ENCODE measurements at regions not wholly inside any gene's neighbourhood (a gene's known extent, or its start where the extent isn't known, plus 50 kb on each side); places are given as distances from the start of the nearest gene placed in this dataset.

DNA sequence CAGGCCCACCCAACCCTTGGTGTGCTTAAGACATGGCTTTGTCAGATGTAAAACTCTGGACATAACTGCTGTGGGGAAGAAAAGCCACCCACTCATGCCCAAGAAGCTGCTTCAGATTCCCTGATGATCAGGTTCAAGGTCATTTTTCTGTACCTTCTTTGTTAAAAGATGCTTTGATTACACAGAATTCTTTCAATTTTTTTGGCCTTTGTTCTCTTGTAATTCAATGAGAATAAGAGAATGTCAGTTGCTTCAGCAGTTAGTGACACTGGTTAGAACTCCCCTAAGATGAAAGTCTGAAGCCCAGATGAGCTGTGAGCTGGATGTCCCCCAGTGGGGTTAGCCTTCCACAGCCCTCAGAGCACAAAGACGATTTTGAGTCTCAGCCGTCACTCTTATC, 152.7 kb downstream of the CHRM3 start:
- no peak for DNase-seq

DNA sequence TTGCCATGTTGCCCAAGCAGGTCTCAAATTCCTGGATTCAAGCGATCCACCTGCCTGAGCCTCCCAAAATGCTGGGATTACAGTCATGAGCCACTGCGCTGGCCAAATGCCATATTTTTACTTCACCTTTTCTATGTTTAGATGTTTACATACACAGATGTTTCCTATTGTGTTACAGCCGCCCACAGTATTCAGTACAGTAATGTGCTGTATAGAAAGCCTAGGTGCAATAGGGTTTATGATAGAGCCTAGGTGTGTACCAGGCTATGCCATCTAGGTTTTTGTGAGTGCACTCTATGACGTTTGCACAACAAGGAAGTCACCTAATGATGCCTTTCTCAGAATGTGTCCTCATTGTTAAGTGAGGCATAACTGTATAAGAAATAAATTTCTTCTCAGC, 153.4 kb downstream of the CHRM3 start:
- no peak for DNase-seq

DNA sequence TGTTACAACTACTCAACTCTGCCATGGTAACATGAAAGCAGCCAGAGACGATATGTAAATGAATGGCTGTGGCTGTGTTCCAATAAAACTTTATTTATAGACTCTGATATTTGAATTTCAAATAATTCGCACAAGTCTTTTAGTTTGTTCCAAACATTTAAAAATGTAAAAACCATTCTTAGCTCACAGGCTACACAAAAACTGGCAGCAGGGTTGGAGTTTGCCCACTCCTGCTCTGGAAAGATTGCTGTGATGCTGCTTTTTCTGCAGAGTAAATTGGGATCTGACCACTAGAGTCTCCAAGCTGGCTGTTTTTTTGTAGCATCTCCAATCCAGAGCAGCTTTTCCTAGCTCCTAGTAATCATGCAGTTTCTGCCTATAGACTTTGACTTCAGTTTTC, 157.5 kb downstream of the CHRM3 start:
- DNase-seq = no peak

DNA sequence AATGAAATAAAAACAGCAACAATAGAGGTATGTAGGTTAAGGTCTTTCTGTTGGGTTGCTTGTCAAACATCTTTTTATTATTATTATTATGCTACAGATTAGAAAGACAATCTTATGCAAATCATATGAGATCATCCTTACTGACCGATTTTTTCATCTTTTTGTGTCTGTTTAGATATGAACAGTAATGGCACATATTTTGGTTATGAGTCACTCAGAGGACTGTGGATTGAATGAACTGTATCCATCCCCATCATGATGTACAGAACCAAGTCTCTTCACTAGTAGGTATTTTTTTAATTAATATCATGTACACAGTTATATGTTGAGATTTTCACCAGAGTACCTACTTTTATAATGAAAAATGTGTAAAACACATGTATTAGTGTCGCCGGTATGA, 159.1 kb downstream of the CHRM3 start:
- DNase-seq = peak; percentile 15

DNA sequence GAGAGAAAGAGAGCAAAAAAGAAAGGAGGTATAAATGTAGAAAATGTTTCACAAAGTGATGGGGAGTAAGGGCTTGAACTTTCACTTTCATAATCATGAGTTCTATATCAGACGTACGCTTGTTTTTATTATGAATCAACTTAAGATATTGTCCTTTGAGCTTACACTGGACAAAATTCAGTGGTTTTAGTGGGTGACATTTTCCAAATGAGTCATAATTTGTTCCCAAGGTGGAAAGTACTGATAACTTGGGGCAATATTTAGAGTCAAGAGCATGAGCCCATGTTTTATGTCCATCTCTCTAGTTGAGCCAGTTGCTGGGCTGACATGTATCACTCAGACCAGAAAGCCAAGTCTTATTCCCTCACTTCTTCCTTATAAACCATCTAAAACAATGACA, 161.6 kb downstream of the CHRM3 start:
- no peak for DNase-seq

DNA sequence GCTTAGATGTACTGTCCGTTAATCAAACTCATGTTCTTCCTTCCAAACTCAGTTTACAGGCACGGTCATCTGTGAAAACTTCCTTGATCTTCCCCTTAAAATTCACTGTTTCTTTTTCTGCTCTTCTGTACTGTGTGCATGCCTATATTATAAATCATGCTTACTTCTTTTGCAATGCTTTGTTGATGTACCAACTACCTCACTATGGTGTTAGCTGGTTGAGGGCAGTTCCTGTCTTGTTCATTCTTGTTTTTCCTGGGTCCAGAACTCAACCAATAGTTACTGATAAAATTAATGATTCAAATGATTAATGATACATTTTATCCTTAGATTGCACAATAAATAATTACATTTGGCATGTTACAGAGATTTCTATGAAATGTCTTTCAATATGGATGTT, 163.8 kb downstream of the CHRM3 start:
- no peak for DNase-seq

DNA sequence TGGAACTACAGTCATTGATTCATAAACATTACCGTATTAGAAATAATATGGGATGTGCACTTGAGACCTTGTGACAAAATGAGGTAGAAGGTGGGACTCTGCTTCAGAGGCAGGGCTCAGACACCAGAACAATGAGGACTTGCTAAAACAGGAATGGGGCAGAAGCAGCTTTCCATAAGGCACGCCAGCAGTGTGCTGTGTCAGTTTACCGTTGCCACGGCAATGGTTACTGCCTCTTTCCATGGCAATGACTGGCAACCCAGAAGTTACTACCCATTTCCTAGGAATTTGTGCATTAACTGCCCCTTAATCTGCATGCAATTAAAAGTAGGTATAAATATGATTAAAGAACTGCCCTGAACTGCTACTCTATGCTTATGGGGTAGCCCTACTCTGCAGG, 169.0 kb downstream of the CHRM3 start:
- DNase-seq = no peak

DNA sequence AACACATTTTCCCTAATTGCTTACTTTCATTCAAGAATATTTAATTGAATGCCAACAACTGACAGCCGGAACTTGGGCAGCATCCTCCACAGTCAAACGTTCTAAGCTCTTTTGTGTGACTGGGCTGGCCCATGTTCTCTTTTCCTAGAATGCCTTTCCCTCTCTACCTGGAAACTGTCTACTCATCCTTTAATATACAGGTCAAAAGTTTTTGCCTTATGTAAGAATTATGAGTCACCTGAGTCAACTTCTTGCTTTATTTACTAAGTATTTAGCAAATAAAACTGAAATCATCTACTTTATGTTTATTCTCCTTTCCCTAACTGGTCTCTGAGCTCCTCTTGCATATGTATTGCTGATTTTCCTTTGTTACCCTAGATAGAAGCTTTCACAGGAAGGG, 172.2 kb downstream of the CHRM3 start:
- no peak for DNase-seq

DNA sequence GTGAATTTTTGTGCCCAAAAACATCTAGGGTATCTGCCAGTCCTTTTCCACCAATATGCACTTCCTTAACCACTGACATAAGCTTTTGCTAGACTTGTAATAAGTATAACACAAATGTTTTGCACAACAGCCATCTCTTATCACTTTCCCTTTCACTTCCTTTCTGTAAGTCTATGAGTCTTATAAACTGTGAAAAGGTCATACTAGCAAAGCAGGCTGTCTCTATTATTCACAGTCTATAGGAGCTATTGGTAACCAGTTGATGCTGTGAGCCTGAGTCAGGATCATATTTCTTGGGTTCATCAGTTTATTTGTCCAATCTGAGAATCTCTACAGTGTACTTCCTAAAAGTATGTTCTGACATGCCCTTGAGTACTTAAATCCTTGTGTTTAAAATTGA, 172.6 kb downstream of the CHRM3 start:
- DNase-seq = no peak

DNA sequence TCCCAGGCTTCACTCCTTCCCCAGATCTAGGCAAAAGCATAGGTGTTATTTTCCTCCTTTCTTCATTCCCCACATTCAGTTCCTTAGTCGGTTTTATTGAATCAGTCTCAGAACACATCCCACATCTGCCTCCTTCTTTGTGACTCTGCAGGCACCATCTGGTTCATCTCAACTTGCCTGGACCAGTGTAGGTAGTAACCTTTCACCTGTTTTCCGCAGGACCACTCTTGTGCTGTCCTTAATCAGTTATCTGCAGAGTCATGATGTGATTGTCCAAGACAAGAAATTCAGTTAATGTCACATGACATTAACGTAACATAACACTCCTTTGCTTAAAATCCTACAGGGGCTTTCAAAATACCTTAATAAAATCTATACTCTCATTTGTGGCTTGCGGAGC, 174.6 kb downstream of the CHRM3 start:
- DNase-seq = no peak

DNA sequence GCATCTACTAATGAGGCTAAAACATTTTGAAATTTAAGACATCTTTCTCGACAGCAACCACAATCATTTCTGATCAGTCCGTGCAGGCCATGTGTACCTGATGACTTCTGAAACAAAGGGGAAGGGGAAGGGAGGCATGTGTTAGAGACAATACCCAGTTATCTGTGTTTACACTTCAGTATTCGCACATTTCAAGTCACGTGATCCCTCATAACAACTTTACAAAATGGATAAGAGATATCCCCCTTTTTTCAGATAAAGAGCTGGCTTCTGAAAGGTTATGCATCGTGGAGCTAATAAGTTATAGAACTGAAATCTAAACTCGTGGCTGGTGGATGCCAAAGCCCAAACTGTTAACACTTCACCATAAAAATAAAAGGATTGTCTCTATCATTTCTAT, 175.7 kb downstream of the CHRM3 start:
- DNase-seq = no peak

DNA sequence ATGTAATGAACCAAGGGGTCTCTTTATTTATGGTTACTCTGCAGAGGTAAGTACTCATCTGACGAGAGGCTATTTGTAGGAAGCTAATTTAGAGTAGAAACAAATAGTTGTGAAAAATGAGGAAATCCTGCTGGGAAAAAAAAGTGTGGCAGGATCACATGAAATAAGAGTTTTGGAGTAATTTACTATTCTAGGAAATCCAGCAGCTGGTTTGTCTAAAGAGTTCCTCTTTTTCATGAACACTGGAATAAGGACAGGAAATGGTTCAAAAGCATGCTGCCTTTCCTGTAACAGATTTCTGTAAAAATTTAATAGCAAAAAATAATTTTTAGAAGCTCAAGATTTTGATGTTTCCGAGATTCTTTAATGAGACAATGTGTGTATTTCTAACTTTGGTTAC, 177.3 kb downstream of the CHRM3 start:
- no peak for DNase-seq

DNA sequence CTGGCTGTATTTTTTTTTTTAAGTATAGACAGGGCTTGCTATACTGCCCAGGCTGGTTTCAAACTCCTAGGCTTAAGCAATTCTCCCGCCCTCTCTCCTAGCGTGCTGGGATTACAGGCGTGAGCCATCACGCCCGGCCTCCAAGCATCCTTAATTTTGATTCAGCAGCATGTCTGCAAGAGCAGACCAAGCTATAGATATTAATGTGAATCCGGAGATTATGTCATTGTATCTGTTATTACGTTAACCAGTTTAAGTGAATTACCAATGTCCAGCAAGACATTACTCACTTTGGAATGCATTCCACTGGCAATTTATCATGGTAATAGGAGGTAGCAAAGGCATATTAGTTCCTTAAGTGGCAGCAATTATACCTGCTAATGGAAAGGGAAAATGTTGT, 179.7 kb downstream of the CHRM3 start:
- no peak for DNase-seq

DNA sequence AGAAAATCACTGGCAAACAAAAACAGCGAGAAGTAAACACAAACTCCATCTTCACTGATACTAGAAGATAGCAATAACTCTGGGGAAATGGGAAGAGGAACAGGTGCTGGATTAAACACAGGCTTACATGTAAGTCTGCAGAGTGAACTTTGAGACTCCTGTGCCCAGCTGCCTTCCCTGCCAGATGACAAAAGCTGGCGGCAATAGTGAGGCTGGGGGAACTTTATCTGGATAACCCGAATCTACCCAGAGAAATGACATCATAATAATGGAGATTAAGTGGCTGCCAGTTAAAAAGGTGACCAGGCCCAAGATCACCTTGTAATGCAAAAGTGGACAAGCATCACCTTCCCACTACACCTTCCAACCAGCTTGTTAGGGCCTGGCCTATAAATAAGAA, 184.5 kb downstream of the CHRM3 start:
- no peak for DNase-seq

DNA sequence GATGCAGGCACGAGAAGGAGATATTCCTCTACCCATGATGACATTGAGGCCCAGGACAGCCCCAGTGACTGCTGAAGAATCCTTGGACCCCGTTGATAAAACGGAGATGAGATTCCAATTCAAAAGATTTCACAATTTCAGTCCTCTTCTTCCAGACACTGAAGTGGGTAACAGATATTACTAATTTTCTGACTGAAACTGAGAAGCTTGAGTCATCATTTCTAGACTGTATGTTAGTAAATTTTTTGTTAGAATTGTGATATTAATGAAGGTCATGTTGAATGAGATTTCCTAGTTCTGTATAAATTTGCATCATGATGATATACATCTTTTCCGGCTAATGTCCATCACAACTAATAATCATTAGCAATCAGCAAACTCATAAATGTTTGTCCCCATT, 185.8 kb downstream of the CHRM3 start:
- DNase-seq = no peak

DNA sequence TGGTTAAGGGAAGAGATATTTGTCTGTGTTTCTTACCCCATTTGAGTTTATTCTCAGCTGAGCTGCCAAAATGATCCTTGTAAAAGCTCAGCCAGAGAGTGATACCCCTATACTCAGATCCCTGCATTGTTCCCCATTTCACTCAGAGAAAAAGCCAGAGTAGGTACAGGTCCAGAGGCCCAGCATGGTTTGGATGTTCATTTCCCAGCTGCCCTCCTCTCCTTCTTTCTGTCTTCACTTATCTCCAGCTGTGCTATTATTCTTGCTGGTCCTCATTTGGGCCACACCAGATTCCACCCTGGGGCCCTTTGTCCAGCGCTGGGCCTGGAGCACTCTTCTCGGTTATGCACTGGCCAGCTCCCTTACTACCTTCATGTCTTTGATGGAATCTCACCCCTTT, 187.7 kb downstream of the CHRM3 start:
- no peak for DNase-seq

DNA sequence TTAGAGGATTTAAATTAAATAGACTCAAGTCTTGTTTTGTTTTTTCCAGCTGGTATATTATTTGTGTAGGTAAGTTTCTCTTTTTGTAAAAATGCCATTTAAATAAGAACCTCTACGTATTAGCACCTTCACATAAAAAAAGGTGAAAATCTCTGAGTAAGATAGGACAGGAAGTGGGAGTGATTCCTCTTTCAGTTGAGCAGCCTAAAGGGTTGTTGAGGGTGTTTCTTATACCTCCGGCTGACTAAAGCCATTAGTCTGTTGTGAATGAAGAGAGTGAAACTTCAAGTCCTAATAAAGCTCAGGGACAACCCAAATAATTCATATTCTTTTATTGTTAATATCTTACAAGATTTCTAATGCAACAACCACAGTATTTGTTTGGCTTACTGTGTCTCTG, 188.7 kb downstream of the CHRM3 start:
- no peak for DNase-seq

DNA sequence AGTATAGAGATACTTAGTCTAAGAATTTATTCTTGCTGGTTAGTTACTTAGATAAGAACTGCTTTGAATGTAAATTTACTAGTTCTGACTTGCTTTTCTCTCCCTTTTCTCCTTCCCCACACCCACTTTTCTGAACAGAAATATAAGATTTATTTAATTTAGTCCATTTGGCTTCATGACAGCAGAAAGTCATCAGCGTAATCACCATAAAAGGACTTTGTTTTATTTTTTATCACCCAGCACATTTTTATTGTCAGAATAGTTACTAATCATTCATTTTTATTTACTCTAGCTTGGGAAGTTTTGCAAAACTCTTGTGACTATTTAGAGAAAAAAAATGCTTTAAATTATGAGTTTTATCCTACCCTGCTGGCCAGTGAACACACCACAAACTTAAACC, 197.2 kb downstream of the CHRM3 start:
- no peak for DNase-seq

DNA sequence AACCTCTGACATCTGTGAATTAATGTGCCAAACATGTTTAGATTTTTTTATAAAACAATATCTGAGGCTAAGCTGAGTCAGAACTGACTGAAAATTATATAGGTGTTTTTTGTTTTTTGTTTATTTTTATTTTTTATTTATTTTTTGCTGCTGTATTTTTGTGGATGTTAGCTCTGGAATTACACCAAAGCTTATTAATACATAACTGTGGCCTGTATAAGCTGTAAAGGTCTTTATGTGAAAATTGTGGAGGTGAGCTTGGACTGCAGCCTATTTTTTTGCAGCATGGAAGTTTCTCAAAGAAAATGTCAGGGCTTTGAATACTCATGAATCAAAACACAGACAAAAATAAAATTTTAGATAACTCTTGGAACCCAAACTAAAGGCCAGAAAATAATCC, 199.8 kb downstream of the CHRM3 start:
- DNase-seq = no peak

DNA sequence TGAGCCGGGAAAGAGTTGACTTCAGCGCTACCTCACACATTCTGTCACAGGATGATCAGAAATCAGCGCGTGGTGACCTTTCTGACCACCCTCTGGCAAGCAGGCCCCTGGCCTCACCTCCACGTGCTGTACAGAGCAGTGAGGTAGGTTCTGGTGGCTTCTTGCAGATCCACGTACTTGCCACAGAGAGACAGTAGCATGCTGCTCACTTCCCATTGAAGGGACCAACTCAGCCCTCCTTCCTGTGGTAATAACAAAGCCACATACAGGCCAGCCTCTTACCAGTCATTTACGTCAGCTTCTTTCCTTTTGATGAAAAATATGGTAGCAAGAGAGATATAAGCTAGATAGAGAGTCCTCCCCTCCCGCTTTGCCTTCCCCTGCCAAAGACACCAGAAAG, 200.7 kb downstream of the CHRM3 start:
- DNase-seq = no peak

DNA sequence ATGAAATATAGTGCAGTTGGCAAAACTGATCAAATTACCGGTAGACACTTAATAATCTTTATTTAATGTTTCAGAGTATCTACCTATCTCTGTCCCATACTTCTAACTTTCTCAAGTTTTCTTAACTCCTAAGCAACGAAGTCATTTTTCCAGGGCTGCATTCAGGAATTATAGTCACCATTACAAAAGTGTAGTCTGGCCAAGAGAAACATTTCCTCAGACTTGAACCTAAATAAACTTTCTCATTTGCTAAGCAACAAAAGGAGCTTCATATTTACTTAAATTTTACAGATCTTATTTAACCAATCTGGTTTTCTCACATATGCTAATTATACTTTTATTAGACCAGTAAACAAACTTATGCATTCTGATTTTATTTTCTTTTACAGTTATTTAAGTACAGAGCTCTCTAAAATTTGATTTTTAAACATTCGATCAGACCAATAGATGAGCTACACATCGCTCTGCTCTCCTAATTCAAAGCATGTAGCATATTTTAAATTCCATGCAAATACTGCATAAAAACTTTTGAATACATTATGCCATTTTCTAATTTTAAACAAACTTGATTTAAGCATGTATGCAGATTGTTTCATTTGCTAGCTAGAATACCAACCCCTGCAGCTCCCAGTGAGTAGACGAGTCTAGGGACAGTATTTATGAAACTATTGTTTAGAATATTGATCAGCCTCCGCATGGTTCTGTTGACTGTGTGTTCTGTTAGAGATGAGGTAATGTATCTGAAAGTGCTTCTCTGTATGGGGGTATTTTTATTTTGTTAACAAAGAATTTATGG, 201.4 kb downstream of the CHRM3 start:
- DNase-seq = no peak

DNA sequence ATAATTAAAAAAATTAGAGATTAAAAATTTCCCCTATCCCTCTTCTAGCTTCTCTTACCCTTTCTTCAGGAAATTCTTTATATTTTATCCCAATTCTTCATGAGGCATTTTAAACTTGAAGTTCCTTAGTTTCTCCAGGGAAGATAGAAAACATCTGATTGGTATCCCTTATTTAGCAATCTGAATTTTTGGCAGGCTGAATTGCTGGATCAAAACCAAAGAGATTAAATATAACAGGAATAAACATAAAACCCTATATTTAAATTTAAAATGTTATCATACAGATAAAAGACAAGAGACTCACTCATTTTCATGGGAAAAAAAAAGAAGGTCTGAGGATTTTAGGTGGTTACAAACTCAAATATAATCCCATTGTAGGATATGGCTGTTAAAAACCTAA, 204.2 kb downstream of the CHRM3 start:
- no peak for DNase-seq

DNA sequence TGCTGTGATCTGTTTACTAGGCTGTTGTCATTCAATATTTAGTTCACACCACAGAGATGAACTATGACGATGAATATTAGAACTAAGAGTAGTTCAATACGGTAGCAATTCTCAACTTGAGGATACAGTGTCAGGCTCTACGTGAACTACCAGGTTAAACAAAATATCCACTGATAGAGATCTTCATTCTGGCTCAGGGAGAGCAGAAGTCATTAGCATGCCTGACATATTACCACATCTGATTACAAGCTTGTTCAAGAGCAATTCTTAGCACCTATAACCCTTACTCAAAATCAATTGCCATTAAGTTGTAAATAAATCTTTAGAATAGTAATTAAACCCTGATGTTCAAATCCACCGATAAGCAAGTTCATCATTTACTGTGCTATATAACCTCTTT, 207.2 kb downstream of the CHRM3 start:
- no peak for DNase-seq

DNA sequence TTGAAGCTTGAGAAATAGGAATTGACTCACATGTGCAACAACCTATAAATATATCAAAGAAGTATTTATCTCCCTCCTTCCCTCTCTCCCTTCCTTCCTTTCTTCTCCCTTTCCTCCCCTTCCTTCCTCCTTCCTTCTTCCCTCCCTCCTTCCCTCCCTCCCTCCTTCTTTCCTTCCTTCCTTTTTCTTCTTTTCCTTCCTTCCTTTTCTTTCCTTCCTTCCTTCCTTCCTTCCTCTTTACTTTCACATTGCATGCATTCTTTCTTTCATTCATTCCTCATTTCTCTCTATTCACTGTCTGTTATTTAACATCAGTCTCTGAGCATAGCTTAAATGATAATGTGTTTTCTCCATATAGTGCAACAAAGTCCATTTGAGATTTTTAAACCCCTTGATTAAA, 214.2 kb downstream of the CHRM3 start:
- no peak for DNase-seq

DNA sequence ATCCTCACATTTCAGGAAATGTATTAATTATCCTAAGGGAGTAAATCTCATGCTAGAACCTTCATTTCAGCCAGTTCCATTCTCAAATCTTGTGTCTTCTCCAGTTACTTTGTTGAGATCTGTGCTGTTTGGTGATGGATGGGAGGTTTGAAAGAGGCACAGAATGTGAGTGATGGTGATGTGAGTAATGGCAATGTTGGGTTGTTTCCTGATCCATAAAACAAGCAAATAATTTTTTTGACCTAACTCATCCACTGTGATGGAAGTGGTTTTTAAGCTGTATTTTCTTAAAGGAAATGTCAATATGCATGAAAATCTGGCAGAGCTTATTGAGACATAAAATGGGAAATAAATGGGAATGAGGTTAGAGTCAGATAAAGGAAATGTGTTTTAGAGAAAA, 214.7 kb downstream of the CHRM3 start:
- DNase-seq = no peak

DNA sequence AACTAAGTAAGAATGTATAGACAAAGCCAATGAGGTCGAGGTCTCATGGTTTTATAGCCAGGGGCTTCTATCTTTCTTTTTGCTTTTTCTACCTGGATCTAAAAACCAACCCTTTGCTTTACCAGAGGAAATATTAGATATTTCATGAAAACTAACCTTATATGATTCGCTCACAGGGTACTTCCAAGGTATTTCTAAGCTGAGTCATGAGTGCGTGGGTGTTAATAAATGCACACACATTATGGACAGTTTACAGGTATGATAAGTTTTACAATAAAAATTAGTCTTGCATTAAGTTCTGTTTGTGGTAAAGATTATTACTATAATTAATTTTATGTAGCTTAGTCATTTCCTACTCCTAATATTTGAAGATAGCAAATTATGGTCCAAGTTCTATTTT, 217.2 kb downstream of the CHRM3 start:
- no peak for DNase-seq

Measured in fibroblast of skin of right biceps (primary cell).